ENCODE measurements at regions not wholly inside any gene's neighbourhood (a gene's known extent, or its start where the extent isn't known, plus 50 kb on each side); places are given as distances from the start of the nearest gene placed in this dataset.

- no peak for DNase-seq (ENCODE audit: low read depth)
Measured at GRCh38 chr7:70907259-70908247, 224.4 kb upstream of the GALNT17 start.

- DNase-seq (ENCODE audit: low read depth), result no peak
Measured at GRCh38 chr7:70913924-70914323, 218.0 kb upstream of the GALNT17 start.

- no peak for DNase-seq (ENCODE audit: low read depth)
Measured at GRCh38 chr7:70915067-70915466, 216.9 kb upstream of the GALNT17 start.

DNA sequence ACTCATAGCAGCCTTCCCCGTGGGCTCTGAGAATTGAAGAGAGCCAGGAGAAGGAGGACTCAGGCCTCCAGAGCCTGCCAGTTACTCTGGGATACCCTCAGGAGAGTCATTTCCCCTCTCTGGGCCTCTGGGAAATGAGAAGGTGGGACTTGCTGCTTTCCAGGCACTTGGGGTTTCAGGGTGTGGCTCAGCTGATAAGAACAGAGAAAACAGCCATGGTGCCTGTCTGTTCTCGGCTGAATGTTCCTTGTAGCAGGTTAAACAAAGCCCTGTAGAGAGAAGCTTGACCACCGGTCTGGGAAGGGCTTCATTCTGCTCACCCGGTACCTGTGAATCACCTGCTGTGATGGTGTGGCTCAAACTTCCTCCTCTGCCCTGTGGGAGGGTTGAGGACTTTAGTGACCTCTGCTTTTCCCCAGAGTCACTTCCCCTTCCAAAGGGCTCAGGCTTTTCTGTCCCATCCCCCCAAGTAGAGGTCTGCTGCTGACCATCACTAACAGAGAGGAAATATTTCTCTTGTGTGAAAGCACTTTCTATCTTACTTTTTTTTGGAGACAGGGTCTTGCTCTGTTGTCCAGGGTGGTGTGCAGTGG, 212.4 kb upstream of the GALNT17 start:
- no peak for DNase-seq (ENCODE audit: low read depth)

- DNase-seq (ENCODE audit: low read depth), result no peak
Measured at GRCh38 chr7:70920876-70921275, 211.1 kb upstream of the GALNT17 start.

GRCh38 chr7:70923181-70923845, 208.6 kb upstream of the GALNT17 start:
- DNase-seq (ENCODE audit: low read depth), result no peak

DNA sequence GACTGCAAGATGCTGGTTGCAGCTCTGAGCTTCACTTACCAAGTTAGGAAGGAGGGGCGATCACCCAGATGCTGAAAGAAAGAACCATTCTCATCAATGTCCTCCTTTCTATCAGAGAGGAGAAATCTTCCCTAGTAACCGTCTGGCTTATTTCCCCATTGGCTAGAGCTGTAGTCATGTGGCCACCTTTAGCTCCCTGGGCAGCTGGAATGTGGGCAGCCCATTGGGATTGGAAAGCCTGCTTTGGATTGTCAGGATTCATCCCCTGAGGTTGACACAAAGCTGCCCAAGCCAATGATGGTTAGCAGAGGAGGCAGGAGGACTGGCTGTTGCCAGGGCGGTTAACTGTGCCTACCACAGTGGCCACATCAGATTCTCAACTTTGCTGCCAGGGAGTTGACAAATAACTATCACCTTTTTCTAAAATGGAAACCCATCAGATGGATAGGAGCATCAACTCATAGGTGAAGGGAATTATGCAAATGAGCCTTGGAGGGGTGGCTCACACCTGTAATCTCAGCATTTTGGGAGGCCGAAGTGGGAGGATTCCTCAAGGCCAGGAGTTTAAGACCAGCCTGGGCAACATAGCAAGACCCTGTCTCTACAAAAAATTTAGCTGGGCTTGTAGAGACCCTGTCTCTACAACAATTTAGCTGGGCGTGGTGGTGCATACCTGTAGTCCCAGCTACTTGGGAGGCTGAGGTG, 206.4 kb upstream of the GALNT17 start:
- DNase-seq (ENCODE audit: low read depth), result no peak

DNA sequence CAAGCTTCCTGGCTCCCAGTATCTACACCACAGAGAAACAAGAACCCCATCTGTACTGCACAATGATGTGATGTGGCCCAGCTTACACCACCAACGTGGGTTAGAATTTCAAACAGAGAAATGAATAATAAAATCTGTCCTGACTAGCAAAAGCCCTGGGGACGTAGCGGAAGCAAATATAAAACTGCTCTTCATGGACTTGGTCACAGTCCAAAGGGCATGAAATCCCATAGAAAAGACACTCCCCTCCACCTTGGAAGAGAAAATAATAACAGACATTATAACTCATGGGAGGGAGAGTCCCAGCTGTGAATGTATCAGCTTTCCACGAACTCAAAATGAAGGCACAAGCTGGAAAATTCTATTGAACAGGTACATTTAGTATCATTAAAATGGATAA, 205.3 kb upstream of the GALNT17 start:
- no peak for DNase-seq (ENCODE audit: low read depth)

DNA sequence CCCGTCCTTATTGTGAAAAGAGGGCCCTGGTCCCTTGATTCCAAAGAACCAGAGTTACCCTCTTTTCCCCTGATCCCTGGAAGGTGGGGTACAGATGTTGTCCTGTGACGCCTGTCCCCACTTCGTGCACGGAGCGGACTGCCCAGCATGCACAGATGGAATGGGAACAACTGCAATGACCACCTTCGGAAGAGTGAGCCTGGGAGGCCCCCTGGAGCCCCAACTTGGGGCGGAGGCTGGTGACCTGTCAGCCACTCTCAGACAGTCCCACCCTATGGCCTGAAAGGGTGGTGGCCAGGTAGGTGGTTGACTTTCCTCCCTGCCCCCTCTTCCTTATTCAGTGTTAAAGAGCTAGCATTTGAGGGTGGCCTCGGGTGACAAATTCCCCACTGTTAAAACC, 196.6 kb upstream of the GALNT17 start:
- DNase-seq (ENCODE audit: low read depth), result no peak

DNA sequence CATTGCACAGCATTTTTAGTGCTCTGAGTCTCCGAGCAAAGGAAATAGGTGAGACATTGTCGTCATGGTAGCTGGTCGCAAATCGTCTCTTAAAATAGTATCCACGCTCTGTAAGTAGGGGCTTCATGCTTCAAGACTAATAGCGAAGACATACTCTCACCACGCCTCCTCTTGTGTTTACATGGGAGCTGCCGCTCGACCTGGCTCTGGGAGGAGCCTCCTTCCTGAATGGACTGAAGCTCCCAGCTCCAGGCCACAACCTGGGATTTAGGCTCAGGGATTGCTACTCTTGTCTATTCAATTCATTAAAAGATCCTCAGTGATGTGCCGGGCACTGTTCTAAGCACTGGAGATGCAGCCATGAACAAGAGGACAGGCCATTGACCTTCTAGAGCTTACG, 196.1 kb upstream of the GALNT17 start:
- DNase-seq (ENCODE audit: low read depth), result no peak

GRCh38 chr7:70937424-70937823, 194.5 kb upstream of the GALNT17 start:
- DNase-seq (ENCODE audit: low read depth), result no peak

DNA sequence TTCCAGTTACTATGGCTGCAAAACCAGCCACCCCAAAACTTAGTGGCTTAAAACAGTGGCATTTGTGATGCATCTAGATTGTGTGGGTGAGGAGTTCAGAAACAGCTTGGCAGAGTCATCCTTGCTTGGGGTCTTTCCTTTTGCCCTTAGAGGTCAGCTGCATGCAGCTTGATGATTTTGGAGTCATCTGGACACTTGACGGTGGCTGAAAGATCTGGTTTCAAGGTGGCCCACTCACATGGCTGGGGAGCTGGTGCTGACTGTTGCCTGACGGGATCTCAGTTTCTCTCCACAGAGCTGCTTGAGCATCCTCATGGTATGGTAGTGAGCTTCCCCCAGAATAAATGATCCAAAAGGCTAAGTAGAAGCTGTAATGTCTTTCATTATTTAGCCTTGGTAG, 191.3 kb upstream of the GALNT17 start:
- DNase-seq (ENCODE audit: low read depth), result no peak

DNA sequence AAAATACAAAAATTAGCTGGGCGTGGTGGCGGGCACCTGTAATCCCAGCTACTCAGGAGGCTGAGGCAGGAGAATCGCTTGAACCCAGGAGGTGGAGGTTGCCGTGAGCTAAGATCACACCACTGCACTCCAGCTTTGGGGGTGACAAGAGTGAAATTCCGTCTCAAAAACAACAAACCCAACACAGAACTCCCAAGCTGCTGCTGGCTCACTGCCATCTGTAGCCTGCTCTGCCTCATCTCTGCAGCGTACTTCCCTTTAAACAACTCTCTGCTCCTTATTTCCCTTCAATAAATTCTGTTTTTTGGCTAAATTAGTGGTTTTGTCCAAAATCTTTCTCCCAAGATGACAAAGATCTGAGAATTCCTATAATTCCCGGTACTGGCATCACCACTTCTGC, 189.2 kb upstream of the GALNT17 start:
- no peak for DNase-seq (ENCODE audit: low read depth)

GRCh38 chr7:70944516-70944915, 187.4 kb upstream of the GALNT17 start:
- no peak for DNase-seq (ENCODE audit: low read depth)

DNA sequence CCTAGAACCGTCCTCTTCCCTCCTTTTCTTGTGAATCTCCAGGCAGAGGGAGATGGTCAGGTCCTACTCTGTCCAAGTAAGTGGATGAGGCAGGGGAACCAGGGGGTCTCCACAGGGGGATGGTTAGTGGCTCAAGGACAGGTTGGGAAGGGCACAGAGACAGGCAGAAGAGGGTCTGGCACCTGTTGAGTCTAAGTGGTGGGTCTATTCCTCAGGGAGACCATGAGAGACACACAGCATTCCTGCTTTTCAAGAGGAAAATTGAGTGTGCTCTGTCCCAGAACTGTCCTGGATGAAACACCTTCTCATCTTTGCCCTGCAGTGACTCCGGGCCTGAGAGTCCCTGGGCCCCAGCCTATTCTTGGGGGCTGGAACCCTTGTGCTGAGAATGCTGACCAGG, 184.8 kb upstream of the GALNT17 start:
- DNase-seq (ENCODE audit: low read depth), result no peak

DNA sequence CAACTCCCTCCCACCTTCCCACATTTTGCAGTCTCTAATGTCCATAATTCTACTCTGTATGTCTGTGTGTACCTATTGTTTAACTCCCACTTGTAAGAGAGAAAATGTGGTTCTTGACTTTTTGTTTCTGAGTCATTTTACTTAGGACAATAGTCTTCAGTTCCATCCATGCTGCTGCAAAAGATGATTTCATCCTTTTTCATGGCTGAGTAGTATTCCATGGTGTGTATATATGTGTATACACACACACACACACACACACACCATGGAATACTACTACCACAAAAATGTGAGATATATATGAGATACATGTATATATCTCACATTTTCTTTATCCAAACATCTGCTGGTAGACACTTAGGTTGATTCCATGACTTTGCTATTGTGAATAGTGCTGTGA, 182.1 kb upstream of the GALNT17 start:
- DNase-seq (ENCODE audit: low read depth), result no peak

DNA sequence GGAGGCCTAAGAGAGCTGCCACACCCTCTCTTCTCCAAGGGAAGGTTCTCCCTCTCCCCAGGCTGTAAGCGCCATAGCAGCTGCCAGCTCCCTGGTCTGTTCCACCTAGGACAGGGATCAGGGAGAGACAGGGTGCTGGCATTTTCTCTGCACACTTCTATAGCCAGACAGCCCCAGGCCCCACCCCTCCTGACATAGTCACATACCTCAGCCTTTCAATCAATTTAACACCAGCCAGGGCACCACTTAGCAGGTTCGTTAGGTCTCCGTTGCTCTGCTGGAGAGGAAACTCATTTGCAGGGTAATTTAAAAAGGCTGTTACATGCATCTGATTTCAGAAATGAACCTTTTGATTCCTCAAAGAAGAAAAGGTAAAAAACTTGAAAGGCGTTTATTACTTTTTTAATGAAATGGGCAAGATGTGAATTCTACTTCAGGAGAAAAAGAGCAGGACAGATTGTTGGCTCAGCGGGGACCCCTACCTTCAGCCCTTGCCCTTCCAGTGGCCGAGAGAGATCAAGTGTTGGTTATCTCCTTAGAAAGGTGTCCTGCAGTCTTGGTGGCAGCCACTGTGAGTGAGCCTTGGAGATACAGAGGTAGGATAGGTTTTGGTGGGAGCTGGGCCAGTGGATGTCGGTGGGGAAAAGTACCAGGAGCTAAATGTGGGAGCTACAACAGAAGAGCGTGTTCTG, 180.5 kb upstream of the GALNT17 start:
- DNase-seq (ENCODE audit: low read depth), result no peak

DNA sequence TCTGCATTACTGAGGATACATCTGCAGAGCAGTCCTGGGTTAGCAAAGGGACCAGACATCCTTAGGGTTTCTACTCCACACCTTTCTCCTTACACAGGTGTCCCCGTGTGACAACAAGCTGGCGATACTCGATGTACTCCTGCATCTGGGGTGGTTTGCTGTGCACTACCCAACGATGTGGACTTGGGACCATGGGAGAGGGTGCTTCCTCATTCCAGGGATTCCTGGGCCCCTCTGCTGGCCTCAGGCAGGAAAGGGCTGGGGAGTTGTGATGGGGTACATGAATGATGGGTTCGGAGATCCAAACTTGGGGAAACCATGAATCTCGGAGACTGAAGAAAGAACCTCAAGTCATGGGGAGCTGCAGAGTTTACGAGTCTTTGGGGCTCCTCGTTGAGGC, 179.6 kb upstream of the GALNT17 start:
- DNase-seq (ENCODE audit: low read depth), result no peak

- DNase-seq (ENCODE audit: low read depth), result peak; percentile 36
Measured at GRCh38 chr7:70953331-70953741, 178.6 kb upstream of the GALNT17 start.

DNA sequence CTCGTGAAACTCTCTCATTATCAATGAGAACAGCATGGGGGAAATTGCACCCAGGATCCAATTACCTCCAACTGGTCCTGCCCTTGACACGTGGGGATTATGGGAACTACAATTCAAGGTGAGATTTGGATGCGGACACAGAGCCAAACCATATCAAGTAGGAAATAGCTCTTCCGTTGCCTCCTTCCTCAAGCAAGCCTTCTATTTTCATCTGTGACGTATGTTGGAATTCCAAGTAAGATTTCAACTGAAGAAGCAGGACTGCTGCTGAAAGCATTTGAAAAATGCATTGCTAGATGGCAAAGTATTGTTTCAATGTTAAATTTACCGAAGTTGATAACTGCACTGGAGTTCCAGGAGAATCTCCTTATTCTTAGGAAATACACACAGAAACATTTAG, 178.1 kb upstream of the GALNT17 start:
- DNase-seq (ENCODE audit: low read depth), result peak; percentile 20

- DNase-seq (ENCODE audit: low read depth), result no peak
Measured at GRCh38 chr7:70972693-70973092, 159.3 kb upstream of the GALNT17 start.

All from forelimb muscle (tissue), 1 donor.